ENCODE measurements at regions not wholly inside any gene's neighbourhood (a gene's known extent, or its start where the extent isn't known, plus 50 kb on each side); places are given as distances from the start of the nearest gene placed in this dataset.

DNA sequence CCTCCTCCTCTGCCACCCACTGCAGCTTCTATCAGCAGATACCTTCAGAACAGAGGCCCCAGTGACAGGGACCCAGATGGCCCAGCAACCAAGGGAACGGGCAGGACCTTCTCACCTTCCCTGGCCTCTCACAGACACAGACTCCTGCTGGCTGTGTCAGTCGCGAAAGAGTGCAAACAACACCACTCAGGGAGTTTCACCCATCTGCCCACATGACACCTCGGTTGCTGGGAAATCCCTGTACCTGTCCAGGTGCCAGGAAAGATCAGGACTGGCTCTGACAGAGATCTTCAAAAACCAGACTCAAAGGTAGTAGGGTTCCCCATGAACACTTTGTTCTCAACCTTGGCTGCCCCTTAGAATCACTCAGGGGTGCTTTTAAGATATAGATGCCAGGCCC lies 83.5 kb upstream of the HIVEP3 start:
- TF ChIP-seq SUZ12 (IDR thresholded peaks at IDR 0.05; ENCODE audit: extremely low read depth, insufficient read depth, insufficient read length), result no peak
- no peak for TF ChIP-seq YY1 (IDR thresholded peaks at IDR 0.05; ENCODE audit: insufficient read depth, insufficient read length)

Data from NT2/D1 (cell line).